NB4 (cell line): ENCODE measurements at regions not wholly inside any gene's neighbourhood (a gene's known extent, or its start where the extent isn't known, plus 50 kb on each side); places are given as distances from the start of the nearest gene placed in this dataset.

Experiments
- POLR2A ChIP-seq: IDR thresholded peaks from 2 replicates; pipeline ENCODE4 v1.6.1; 2011; ENCODE audit warnings: mild to moderate bottlenecking; ENCODE audit not compliant: insufficient read length; ENCODE audit errors: extremely low read depth
- TF ChIP-seq, protein P1 (sequence below): IDR thresholded peaks from one replicate; pipeline ENCODE4 v1.5.1; 2012; ENCODE audit warnings: low read depth, low read length

DNA sequence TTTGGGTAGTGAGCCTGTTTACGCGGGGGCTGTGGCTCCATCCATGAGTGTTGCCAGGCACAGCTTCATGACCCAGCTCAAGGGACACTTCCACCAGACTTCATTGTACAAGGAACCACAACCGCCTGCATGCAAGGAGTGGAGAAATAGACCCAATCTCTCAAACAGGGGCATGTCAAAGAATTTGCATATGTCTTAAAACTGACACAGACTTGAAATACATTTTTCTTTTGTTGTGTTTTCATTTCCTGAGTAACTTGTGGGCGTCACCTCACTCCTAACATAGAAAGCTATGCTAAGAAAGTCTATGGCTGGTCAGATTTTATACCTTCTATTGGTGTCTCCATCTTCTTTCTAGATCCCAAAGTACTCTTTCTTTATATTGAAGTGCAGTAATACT is 266.2 kb upstream of the RNF32 start:
- TF ChIP-seq, protein P1, sequence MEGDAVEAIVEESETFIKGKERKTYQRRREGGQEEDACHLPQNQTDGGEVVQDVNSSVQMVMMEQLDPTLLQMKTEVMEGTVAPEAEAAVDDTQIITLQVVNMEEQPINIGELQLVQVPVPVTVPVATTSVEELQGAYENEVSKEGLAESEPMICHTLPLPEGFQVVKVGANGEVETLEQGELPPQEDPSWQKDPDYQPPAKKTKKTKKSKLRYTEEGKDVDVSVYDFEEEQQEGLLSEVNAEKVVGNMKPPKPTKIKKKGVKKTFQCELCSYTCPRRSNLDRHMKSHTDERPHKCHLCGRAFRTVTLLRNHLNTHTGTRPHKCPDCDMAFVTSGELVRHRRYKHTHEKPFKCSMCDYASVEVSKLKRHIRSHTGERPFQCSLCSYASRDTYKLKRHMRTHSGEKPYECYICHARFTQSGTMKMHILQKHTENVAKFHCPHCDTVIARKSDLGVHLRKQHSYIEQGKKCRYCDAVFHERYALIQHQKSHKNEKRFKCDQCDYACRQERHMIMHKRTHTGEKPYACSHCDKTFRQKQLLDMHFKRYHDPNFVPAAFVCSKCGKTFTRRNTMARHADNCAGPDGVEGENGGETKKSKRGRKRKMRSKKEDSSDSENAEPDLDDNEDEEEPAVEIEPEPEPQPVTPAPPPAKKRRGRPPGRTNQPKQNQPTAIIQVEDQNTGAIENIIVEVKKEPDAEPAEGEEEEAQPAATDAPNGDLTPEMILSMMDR: no peak
- no peak for TF ChIP-seq POLR2A
